SK-N-SH treated with all-trans-retinoic acid at 6 μM for 48 hours (cell line): ENCODE measurements at regions not wholly inside any gene's neighbourhood (a gene's known extent, or its start where the extent isn't known, plus 50 kb on each side); places are given as distances from the start of the nearest gene placed in this dataset.

Experiments used
- ARNTL ChIP-seq: fragments of 450-650 bp; formaldehyde crosslinking; IDR thresholded peaks from 2 replicates; pipeline ENCODE4 v1.5.0; 2020; ENCODE audit warnings: low read depth, mild to moderate bottlenecking, moderate library complexity, borderline replicate concordance
- GLIS3 ChIP-seq: fragments of 250-450 bp; sonication (Bioruptor Pico); IDR thresholded peaks from 2 replicates; pipeline ENCODE4 v1.5.0; 2020; ENCODE audit warnings: mild to moderate bottlenecking, moderate library complexity
- POU6F1 ChIP-seq: fragments of 250-450 bp; sonication (Bioruptor Pico); IDR thresholded peaks from 2 replicates; pipeline ENCODE4 v1.8.0; 2021; ENCODE audit warnings: low read depth, mild to moderate bottlenecking, moderate library complexity, borderline replicate concordance
- PPARA ChIP-seq: fragments of 250-450 bp; sonication (Bioruptor Pico); IDR thresholded peaks from 2 replicates; pipeline ENCODE4 v1.5.0; 2020; ENCODE audit warnings: mild to moderate bottlenecking, borderline replicate concordance
- RARB ChIP-seq: fragments of 250-450 bp; sonication (Bioruptor Pico); IDR thresholded peaks from 2 replicates; pipeline ENCODE4 v1.8.0; 2021; ENCODE audit warnings: mild to moderate bottlenecking, moderate library complexity
- TCF4 ChIP-seq: fragments of 250-450 bp; sonication (Bioruptor Pico); IDR thresholded peaks from 2 replicates; pipeline ENCODE4 v1.8.0; 2021; ENCODE audit warnings: mild to moderate bottlenecking, moderate library complexity, borderline replicate concordance
- TF ChIP-seq, protein P1 (sequence below): fragments of 250-450 bp; sonication (Bioruptor Pico); IDR thresholded peaks from 2 replicates; pipeline ENCODE4 v1.8.0; 2020; ENCODE audit warnings: mild to moderate bottlenecking, moderate library complexity, borderline replicate concordance

- TF ChIP-seq PPARA (CRISPR knock-in tag) (no peak), ARNTL (CRISPR knock-in tag) (no peak), RARB (CRISPR knock-in tag) (no peak), POU6F1 (no peak), GLIS3 (CRISPR knock-in tag) (no peak), TCF4 (CRISPR knock-in tag) (no peak)
- TF ChIP-seq, protein P1, sequence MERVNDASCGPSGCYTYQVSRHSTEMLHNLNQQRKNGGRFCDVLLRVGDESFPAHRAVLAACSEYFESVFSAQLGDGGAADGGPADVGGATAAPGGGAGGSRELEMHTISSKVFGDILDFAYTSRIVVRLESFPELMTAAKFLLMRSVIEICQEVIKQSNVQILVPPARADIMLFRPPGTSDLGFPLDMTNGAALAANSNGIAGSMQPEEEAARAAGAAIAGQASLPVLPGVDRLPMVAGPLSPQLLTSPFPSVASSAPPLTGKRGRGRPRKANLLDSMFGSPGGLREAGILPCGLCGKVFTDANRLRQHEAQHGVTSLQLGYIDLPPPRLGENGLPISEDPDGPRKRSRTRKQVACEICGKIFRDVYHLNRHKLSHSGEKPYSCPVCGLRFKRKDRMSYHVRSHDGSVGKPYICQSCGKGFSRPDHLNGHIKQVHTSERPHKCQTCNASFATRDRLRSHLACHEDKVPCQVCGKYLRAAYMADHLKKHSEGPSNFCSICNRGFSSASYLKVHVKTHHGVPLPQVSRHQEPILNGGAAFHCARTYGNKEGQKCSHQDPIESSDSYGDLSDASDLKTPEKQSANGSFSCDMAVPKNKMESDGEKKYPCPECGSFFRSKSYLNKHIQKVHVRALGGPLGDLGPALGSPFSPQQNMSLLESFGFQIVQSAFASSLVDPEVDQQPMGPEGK, result no peak
These were observed 72.3 kb upstream of the BOD1 start for GRCh38 chr5:173688703-173689102.
